ENCODE measurements at regions not wholly inside any gene's neighbourhood (a gene's known extent, or its start where the extent isn't known, plus 50 kb on each side); places are given as distances from the start of the nearest gene placed in this dataset.

DNA sequence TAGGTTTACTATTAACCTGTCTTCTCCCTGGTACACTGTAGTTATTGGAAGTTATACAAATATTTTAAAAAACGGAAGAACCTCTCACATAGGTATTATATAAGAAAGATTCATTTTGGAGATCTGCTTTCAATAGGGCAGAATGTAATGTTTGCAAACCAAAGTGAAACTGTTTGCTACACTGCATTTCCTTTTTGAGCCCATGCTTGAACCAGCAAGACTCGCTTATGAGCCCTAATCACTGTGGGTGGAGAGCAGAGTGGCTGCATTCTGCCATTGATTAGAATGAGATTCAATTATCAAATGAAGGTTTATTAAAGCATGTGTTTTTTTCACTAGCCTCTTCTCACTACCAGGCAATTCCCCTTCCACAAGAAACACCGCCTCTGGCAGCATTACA lies 589.7 kb downstream of the CDH11 start:
- TF ChIP-seq, protein P1, sequence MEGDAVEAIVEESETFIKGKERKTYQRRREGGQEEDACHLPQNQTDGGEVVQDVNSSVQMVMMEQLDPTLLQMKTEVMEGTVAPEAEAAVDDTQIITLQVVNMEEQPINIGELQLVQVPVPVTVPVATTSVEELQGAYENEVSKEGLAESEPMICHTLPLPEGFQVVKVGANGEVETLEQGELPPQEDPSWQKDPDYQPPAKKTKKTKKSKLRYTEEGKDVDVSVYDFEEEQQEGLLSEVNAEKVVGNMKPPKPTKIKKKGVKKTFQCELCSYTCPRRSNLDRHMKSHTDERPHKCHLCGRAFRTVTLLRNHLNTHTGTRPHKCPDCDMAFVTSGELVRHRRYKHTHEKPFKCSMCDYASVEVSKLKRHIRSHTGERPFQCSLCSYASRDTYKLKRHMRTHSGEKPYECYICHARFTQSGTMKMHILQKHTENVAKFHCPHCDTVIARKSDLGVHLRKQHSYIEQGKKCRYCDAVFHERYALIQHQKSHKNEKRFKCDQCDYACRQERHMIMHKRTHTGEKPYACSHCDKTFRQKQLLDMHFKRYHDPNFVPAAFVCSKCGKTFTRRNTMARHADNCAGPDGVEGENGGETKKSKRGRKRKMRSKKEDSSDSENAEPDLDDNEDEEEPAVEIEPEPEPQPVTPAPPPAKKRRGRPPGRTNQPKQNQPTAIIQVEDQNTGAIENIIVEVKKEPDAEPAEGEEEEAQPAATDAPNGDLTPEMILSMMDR (conservative IDR thresholded peaks at IDR 0.05; ENCODE audit: control insufficient read depth, insufficient read depth, low read depth, low read length) = no peak
- no peak overlapping the region for H3K4me3 ChIP-seq (ENCODE audit: control insufficient read depth, low read depth, low read length)
- DNase-seq (ENCODE audit: low read depth) = no peak

- no peak overlapping the region for H3K4me3 ChIP-seq (ENCODE audit: control insufficient read depth, low read depth, low read length)
- peak; percentile 11 for DNase-seq (ENCODE audit: low read depth)
- TF ChIP-seq, protein P1 (conservative IDR thresholded peaks at IDR 0.05; ENCODE audit: control insufficient read depth, insufficient read depth, low read depth, low read length) = no peak
Measured at GRCh38 chr16:64531401-64531800, 590.5 kb downstream of the CDH11 start.

DNA sequence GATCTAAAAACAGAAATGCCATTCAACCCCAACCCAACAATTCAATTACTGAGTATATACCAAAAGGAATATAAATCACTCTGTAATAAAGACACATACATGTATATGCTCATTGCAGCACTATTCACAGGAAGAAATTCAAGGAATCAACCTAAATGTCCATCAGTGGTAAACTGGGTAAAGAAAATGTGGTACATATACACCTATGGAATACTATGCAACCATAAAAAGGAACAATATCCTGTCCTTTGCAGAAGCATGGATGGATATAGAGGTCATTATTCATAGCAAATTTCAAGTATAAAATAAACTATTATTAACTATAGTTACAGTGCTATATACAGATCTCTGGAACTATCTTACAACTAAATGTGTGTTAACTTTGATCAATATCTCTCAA lies 599.3 kb downstream of the CDH11 start:
- DNase-seq (ENCODE audit: low read depth) = no peak
- H3K4me3 ChIP-seq (ENCODE audit: control insufficient read depth, low read depth, low read length) = no peak overlapping the region
- TF ChIP-seq, protein P1 (conservative IDR thresholded peaks at IDR 0.05; ENCODE audit: control insufficient read depth, insufficient read depth, low read depth, low read length) = no peak

DNA sequence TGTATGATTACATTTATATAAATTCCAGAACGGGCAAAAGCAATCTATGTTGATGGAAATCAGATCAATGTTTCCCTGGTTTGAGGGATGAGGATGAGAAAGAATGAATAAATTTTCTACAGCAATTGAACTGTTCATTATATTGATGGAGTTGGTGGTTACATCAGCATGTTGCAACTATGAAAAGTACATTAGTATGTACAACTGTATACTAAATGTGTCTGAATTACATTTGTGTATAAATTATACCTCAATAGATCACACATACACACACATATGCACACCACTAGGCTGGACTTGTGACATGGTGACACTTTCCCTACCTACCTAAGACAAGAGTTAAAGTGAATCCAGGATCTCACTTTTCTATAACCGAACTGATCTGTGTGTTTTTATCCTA lies 608.0 kb downstream of the CDH11 start:
- H3K4me3 ChIP-seq (ENCODE audit: control insufficient read depth, low read depth, low read length) = no peak overlapping the region
- TF ChIP-seq, protein P1 (conservative IDR thresholded peaks at IDR 0.05; ENCODE audit: control insufficient read depth, insufficient read depth, low read depth, low read length) = no peak
- no peak for DNase-seq (ENCODE audit: low read depth)

- TF ChIP-seq, protein P1 (conservative IDR thresholded peaks at IDR 0.05; ENCODE audit: control insufficient read depth, insufficient read depth, low read depth, low read length) = no peak
- no peak overlapping the region for H3K4me3 ChIP-seq (ENCODE audit: control insufficient read depth, low read depth, low read length)
- no peak for DNase-seq (ENCODE audit: low read depth)
Measured at GRCh38 chr16:64507240-64508024, 614.4 kb downstream of the CDH11 start.

DNA sequence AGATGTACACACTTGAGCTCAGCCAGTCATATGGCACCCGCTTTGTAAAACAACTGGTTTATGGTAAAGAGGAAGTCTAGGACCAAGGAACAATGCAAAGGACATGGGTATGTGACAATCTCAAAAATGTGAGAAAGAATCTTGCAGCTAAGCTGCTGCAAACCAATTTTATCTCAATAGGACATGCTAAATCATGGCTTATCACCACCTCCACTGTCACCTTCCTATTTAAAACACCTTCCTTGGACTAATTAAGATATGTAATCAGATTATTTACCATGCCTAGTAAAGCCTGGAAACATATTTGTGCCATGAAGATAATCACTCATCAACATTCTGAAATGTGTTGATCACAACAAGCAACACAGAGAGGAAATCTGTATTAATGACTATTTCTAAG lies 622.7 kb downstream of the CDH11 start:
- DNase-seq (ENCODE audit: low read depth) = no peak
- TF ChIP-seq, protein P1 (conservative IDR thresholded peaks at IDR 0.05; ENCODE audit: control insufficient read depth, insufficient read depth, low read depth, low read length) = no peak
- no peak overlapping the region for H3K4me3 ChIP-seq (ENCODE audit: control insufficient read depth, low read depth, low read length)
